ENCODE measurements at regions not wholly inside any gene's neighbourhood (a gene's known extent, or its start where the extent isn't known, plus 50 kb on each side); places are given as distances from the start of the nearest gene placed in this dataset.

DNA sequence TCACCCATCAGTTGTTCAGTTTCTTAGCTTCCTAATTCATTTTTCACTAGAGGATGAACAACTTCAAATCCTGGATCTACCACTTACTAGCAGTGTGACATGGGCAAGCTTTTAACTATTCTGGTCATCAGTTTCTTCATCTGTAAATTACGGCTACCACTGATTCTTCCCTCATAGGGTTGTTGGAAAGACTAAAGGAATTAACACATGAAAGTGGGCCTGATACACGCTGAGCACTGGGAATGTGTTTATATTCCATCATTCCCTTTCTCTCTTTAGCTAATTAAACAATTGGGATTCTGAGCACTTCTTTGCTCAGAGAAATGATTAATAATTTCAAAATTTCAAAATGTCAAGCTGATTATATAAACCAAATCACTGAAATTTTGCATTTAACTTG, 862.3 kb upstream of the GCFC2 start:
- no peak for DNase-seq

DNA sequence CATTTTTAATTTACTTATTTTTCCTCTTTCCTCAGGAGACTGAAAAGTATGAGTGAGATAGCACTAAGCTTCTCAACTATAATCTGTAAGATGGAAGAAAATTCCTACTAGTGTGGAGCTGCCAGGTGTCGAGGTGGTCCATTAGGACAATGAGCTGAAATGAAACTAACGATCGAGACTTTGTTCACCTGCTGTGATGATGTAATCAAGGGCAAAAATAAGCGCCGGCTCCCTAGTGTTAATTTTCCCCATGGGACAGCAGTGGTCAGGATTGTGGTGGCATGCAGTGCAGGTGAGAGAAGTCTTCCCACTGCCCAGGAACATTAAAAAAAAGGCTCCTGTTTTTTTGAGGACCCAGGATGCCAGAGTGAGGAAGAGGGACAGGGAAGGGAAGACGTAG, 859.1 kb upstream of the GCFC2 start:
- no peak for DNase-seq

DNA sequence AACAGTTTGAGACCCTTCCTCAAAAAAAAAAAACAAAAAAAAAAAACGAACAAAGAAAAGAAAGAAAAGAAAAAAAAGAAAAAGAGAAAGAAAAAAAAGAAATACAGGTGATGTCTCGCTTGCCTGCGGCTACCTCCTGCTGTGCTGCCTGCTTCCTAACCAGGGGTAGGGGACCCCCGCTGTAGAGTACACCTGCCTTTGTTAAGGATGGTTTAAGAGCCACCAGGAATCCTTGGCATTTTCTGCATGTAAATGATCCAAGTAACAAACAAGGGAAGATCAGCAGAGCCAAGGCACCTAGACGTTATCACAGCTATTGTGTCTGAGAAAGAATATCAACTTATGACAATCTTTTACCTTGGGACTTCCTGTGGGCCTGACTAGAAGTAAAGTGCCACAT, 856.8 kb upstream of the GCFC2 start:
- DNase-seq = no peak

DNA sequence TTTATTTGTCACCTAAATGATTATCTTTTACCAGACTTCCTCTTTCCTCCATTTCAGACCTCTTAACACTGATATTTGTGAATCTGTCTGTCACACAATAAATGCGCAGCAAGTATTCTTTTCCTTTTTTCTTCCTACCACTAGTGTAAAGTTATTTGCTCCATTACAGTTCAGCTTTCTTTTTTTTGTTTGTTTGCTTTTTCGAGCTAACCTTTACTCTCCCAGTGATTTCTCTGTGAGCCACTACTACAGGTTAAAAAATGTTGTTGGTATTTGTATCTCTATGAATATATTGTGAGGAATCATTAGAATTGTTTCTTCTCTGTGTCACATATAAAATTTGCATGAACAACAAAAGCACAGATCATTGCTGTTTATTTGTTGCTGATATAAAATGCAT, 854.0 kb upstream of the GCFC2 start:
- DNase-seq = no peak

DNA sequence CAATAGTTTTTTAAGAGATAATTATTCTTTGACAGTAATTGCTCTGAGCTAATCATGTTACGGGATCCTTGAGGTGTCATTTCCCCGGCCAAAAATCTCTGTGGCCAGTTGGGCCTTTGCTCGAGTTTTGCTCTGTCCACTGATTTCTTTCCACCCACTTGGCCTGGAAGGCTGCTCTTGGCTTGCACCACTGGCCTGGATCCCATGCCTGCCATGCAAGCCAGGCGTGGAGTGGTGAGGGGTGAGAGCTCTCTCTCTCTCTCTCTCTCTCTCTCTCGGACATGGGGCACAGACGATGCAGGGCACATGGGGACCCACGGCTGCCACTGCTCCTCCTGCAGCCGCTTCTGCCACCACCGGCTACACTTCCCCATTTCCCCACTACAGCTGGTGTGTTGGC, 853.0 kb upstream of the GCFC2 start:
- DNase-seq = no peak

DNA sequence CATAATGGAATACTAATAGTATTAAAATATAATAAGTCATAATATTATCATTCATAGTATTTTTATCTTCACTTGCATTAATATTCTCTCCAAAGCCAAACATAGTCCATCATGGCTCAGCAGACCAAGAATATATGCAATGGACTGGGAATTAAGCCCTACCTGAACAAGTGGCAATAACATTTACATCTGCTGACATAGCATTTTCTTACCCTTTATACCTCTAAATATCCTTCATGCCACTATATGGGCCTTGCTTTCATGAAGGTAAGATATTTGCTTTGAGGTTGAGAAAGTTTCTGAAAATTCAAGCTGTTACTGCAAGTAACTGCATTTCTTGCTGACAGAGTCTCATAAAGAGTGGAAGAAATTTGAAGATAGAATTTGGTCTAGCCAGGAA, 847.4 kb upstream of the GCFC2 start:
- DNase-seq = no peak

DNA sequence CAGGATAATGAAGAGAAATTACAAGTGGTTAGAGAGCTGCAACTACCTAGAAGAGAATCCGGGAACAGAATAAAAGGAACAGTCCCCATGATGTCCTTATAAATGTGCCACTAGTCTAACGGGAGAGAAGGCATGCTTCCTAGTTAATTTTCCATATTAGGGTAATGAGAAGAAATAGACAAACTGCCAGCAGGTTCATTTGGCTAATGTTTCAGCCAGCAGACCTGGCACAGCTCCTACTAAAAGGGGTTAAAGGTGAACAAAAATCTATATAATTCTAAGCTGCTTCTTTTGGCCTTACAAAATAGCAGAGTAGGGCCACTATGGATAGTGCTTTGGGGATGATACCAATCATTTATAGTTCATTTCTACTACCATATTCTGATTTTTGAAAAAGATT, 845.3 kb upstream of the GCFC2 start:
- DNase-seq = no peak

DNA sequence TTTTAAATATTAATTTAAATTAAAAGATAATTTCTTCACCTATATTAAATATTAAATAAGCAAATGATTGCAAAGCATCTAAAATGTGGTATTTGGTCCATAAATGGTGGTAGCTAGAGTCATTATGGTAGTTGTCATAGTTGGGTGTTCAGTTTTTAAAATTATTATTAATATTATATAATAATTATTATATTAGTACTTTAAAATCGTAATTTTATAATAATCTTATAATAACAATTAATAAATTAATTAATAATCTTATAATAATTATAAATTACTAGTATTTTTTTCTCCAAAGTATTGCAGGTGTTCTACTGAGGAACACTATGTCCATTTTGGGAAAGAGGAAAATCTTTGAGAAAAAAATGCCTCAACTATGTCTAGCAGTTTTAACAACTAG, 835.5 kb upstream of the GCFC2 start:
- no peak for DNase-seq

DNA sequence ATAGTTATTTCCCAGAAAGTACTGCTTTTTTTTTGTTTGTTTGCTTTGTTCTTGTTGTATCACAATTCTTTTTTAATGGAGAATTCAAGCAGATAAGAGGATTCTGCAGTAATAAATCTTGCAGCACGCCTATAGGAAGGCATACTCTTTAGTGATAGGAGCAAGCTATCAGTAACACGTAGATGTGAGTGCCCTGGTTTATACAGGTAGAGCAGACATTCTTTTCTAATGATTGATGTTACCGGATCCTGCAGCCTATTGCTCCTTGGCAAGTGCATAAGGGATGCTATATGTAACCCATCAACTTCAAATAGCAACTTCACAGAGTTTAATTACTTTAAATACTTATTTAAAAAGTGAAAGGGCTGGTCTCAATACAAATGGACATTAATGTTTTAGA, 834.2 kb upstream of the GCFC2 start:
- DNase-seq = no peak

DNA sequence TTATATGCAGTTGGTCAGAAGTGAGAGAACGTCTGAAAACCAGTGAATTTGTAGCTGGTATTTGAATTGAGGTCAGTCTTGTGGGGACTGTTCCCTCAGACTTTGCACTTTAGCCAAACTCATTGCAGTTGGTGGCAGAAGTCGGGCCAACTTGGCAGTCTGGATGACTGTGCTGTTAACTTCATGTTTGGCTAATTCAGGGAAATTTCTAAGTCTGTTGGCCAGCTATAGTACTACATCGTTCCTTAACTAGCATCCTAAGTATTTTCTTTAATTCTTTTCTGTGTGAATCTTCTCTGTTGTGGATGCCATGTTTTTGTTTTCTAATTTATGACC, 806.8 kb upstream of the GCFC2 start:
- no peak for DNase-seq

DNA sequence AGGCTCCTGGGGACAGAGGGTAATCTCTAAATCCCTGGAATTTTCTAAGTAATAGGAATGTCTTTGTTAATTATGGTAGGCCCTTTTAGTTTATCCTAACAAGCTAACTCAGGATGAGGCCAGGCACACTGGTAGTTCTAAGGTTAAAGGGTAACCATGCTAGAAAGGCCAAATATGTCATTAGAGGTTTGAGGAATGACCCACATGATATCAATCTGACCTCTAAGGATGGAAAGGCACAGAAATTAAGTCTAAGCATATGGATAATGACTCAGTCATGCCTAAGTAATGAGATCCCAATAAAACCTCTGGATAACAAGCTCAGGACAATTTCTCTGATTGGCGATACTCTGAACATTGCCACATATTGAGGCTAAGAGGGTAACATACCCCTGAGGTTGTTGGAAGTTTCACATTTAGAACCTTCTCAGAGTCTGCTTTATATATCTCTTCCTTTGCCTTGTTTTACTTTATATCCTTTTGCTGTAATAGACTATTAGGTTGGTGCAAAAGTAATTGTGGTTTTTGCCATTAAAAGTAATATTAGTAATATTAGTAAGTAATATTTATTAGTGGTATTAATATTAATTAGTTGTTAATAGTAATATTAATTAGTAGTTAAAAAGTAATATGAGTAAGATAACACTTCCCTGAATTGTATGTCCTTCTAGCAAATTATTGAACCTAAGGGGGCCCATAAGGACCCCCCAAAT, 806.3 kb upstream of the GCFC2 start:
- no peak for DNase-seq

DNA sequence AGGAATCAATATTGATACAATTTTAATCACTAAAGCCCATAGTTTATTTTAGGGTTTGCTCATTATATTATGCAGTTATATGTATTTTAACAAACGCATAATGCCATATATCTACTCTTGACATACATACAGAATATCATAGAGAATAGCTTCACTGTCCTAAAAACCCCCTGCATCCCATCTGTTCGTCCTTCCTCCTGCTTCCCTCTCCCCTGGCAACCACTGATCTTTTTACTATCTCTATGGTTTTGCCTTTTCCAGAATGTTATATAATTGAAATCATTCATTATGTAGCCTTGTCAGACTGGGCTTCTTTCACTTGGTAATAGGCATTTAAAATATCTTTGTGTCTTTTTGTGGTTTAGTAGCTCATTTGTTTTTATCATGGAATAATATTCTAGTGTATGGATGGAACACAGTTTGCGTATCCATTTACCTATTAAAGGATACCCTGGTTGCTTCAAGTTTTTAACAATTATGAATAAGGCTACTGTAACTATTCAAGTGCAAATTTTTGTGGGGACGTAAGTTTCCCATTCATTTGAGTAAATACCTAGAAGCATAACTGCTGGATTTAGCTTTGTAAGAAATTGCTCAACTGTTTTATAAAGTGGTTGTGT, 801.6 kb upstream of the GCFC2 start:
- no peak for DNase-seq

DNA sequence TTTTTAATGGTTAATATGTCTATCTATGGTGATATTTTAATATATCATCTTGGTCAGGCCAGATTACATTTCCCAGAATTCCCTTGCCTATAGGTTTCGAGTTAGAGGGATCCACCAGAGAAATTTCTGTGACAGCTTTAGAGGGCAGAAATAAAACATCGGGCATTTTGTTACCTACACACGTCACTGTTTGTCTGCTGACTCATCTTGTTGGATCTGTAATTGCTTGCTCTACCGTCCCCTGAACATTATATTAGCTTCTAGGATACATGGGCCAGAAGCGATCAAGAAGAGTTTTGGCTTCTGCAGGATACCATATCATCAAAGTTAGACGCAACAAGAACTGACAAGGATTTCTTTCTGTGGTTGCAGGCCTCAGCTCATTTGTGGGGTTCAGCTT, 795.8 kb upstream of the GCFC2 start:
- DNase-seq = no peak

DNA sequence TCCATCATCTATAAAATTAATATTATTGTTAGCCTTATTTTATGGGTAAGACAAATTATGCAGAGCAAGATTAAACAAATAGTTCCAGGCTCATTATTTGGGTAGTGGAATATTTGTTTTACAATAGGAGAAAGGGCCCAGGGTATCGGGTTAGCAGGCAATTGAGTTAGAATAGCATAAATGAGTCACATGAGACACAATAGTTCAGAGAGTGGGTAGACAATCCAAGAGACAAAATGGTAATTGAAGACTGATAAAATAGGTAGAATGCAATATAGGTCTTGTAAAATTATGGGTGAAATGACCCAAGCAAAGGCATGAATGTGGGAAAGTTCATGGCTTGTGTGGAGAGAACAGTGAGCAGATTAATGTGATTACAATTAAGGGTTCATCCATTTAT, 790.9 kb upstream of the GCFC2 start:
- DNase-seq = no peak

DNA sequence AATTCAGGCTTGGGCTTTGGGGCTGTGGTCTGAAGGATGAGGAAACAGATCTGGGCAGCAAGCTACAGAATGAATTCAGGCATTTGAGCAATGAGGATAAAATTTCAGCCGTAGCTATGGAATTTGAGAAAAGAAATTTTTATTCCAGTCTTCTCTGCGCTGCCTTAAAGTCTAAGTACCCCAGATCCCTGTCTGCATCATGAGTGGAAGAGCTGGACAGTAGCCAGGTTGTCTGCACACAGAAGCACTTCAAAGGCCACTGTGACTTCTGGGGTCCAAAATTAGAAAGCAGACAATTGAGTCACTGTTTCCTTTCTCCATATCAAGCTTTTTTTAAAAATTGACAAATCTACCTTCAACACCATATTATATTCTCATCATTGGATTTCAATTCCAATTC, 787.6 kb upstream of the GCFC2 start:
- no peak for DNase-seq

DNA sequence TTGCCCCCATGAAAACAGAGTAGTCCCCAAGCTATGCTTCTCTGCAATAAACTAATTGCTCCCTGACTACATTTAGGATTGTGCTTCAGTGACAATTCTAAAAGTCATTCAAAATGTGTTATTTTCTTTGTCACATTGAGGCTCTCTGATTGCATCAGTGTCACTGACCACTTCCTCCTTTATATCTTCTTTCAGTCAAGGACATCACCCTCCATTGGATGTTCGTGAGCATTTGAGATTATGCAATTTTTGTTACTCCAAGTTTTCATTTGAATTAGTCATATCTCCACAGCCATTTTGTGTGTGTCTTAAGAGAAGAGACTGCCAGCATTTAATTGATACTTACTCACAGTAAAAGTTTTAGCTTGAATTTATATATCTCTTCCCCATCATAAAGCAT, 780.8 kb upstream of the GCFC2 start:
- no peak for DNase-seq

DNA sequence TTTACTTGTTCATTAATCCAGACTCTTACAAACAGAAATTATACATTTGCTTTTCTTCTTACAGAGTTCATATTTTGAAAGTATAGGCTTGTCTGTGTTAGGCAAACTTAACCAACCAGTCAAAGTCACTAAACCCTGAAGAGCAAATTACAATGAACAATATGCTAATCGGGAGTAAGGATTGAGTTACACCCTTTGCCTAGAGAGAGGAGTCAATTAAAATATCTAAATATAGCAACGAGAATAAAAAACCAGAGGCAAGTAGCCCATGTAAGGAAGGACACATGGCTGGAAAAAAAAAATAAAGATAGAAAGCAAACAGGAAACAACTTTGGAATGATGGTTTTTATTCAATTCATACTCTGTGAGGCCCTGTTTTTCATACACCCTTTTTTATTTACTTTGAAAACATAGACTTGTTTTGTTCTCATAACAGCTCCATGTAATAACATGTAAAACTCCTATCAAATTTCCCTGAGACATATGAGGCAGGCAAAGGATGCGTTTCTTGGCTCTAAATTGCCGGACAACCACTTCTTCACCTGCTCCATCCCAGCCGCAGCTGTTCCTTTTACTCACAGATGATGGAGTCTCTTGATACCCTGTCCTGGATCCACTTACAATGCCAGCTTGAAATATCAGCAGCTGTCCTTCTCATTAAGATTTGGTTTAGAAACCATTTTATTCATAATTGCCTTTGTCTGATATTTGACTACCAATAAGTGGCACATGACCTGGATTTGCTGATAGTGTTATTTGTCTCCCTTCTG, 767.7 kb upstream of the GCFC2 start:
- no peak for DNase-seq

DNA sequence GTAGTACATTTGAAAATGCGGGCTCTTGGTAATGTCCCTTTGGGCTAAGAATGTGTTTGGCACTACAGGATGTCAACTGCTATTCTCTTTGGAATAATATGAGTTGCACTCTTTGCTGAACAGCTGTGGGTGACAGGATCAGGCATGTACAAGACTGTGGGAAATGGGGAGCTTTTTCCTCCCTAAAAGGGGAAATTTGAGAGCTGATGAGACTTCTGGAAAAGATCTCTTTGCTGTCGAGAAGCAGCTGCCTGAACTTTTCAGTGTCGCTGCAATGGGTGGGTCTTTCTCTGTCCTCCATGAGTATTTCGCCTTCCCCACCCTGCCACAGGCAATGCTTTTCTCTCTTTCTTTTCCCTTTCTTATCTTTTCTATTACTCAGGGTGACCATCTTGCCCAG, 762.2 kb upstream of the GCFC2 start:
- no peak for DNase-seq

DNA sequence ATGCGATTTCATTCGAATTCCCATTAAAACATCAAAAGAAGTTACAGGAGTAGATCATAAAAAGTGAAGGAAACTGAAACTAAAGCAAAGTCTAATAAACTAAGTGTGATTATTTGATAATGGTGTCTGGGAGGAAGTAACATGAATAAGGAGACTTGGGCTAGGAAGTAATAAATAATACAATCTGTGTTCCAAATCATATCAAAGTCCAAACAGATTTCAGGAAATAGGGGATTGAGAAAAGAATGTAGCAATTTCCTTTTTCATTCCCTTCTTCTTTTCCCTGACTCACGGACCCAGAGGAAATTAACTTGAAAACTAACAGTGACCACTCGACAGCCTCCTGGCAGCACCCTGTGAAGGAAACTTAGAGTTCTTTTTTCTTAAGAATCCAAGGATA, 758.4 kb upstream of the GCFC2 start:
- DNase-seq = no peak

DNA sequence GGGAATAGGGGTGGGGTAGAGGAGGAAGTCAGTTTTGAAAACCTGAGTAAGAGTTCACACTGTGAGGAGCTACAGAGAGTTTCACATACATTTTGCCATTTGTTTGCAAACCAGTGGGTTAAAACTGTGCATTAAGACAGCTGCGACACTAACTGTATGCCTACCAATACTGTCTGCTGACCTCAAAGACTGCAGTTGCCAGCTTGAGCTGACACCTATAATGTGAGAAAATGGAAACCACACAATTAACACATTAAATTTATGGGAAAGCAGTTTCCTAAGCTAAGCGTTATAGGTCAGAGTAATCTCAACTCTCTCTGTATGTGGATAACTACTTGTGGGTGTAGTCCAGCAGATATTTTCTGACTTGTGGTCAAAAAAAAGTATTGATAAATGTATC, 756.6 kb upstream of the GCFC2 start:
- no peak for DNase-seq

DNA sequence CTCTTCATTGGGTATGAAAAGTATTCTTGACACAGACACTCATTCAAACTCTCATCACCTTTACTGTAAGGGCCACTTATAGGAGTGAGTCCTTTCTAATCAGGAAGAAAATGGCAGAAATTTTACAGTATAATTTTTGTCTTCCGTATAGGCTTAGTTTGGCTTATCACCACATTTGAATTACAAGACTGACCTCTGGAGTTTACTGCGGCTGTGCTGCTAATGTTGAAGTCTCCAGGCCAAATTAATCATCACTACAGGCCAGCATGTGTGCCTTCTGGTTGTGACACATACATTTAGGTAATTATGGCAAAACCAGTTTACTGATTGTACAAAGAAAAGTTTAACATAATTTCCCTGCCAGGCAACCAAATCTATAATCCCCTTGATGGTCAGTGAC, 753.6 kb upstream of the GCFC2 start:
- DNase-seq = no peak

DNA sequence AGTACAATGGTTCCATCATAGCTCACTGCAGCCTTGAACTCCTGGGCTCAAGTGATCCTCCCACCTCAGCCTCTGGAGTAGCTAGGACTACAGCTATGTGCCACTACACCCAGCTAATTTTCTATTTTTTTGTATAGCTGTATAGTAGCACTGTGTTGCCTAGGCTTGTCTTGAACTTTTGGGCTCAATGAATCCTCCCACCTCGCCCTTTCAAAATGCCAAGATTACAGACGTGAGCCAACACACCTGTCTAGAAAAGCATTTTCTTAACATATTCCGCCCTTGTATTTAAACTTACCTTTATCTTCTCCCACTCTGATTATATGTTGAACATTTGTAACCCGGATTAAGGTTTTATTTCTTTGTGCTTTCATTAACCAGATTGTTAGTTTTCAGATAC, 750.7 kb upstream of the GCFC2 start:
- DNase-seq = no peak

DNA sequence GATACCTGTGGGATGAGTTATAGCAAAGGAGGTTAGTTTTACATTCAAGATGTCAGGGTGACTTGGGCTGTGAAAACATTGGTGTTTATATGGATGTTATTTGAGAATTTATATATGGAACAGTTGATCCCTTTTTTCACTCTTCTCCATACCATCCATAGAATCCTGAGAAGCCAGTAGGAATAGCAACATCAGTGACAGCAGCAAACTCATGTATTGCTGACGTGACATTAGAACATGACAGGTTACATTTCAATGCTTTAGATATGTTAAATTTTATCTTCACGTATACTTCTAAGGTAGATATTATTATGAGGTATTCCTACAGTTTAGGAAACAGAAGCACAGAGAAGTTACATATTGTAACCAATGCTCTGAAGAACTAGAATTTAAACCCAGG, 745.2 kb upstream of the GCFC2 start:
- no peak for DNase-seq

DNA sequence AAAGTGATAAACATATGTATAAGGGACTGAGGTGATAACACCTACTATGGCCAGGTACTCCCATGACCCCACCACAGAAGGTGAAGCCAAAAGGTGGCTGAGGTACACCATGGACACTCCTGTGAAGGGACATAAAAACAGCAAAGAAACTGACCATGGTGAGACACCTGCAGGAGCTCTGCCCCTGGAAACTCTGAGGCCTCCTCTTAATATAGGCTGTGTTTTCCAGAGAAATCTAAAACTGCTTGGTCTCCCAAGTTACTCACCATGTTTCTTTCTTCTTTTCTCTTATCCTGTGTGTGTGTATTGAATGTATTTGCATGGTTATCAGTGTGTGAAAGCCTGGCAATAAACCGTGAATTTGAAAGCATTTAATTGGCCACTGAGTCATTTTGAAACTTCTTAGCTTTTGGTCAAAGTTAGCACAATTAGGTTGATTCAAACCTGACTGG, 739.3 kb upstream of the GCFC2 start:
- no peak for DNase-seq

DNA sequence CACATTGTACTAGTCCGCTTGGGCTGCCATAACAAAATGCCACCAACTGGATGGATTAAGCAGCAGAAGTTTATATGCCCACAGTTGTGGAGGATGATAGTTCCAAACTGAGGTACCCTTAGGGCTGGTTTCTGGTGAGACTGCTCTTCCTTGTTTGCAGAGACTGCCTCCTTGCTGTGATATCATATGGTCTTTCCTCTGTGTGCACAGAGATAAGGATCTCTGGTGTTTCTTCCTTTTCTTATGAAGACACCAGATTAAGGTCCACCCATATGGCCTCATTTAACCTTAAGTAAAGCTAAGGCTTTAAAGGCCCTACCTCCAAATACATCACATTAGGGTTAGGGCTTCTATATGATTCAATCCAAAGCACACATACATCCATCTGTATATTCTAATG, 738.2 kb upstream of the GCFC2 start:
- no peak for DNase-seq

Data from activated CD4-positive, CD25-positive, alpha-beta regulatory T cell (primary cell).